GM19239 (cell line): ENCODE measurements at regions not wholly inside any gene's neighbourhood (a gene's known extent, or its start where the extent isn't known, plus 50 kb on each side); places are given as distances from the start of the nearest gene placed in this dataset.

ENCODE experiments used
- DNase-seq: peaks from one replicate; pipeline ENCODE4 v3.0.0; 2011; ENCODE audit warnings: low spot score; ENCODE audit not compliant: insufficient read length
- FAIRE-seq: peaks from 2 replicates; lab custom pipeline; 2011; peaks lifted over from hg19 to GRCh38; lab: Jason Lieb, UNC

DNA sequence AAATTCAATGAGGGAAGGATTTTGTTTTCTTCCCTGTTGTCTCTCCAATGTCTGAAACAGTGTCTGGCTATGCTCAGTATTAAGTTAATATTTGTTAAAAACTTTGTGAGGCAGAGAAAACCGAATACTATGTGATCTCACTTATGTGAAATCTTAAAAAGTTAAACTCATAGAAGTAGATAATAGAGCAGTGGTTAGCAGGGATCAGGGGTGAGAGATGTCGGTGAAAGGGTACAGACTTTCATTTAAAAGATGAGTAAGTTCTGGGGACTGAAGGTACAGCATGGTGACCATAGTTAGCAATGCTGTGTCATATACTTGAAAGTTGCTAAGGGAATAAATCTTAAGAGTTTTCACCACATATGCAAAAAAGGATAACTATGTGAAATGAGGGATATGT lies 244.6 kb downstream of the AASDHPPT start:
- DNase-seq, result no peak
- no peak for FAIRE-seq

GRCh38 chr11:106326087-106326486 lies 248.6 kb downstream of the AASDHPPT start:
- DNase-seq (no peak), FAIRE-seq (no peak)

DNA sequence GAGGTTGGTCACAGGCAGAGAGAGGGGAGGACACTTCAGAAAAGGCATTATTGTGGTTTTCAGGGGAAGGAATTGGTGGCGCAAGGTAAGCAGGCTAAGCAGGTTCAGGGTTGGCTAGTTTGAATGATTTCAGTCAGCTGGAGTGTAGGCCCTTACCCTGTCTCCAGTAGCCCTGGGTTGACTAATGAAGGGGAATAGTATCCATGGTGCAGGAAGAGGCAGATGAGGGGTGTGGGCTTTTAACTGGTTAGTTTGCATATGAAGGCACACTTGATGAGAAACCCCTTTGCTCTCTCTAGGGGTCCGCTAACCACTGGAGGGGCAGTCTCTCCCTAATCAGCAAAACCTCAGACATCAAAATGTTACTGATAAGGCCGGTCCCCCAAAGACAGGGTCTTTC lies 249.7 kb downstream of the AASDHPPT start:
- FAIRE-seq, result no peak
- no peak for DNase-seq

- DNase-seq, result no peak
- no peak for FAIRE-seq
Observed at GRCh38 chr11:106327637-106328036, 250.2 kb downstream of the AASDHPPT start.

DNA sequence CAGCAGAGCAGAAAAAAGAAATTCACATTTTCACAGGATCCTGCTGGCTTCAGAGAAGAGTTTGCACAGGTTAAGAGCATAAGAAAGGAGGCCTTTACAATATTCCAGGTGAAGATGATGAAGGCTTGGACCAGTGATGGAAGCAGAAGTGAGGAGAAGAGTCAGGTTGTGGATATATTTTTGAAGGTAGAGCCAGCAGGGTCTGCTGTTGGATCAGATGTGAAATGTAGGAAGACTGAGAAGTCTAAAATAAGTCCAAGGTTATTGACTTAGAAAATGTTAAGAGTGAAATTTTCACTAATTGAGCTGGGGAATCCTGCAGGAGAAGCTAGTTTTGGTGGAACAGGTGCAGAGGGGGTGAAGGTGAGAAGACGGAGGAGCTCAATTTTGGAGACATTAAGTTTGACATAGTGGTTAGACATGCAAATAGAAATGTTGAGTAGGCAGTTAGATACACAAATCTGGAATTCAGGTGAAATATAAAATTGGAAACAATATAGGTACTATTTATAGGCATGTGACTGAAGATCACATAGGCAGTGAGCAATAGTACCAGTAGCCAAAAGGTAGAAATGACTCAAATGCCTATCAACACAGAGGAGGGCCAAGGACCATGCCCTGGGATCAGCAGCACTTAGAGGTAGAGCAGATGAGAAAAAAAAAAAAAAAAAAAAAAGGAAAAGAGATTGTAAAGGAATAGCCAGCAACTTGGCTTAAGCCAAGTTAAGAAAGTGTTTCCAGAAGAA lies 252.0 kb downstream of the AASDHPPT start:
- FAIRE-seq (no peak), DNase-seq (no peak)

GRCh38 chr11:106331176-106331575 lies 253.7 kb downstream of the AASDHPPT start:
- DNase-seq (no peak), FAIRE-seq (no peak)

GRCh38 chr11:106333678-106334077 lies 256.2 kb downstream of the AASDHPPT start:
- FAIRE-seq (no peak), DNase-seq (no peak)

DNA sequence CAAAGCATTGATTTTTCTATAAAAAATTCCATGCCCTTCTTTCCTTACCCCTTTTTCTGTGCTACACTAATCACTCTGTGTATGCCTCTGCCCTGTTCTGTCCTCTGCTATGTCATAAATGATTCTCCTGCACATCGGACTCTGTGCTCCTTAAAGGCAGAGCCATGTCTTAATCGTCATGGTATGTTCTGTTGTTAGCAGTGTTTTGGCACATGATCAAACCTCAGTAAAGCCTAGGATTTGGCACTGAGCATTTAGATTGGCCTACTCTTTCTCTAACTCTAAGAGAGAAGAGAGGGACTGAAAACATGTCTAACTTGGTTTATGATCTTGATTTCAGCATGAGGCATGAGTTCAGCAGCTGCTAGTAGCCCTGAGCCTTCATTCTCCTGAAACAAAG lies 266.9 kb downstream of the AASDHPPT start:
- FAIRE-seq (no peak), DNase-seq (no peak)

GRCh38 chr11:106344966-106345365 lies 267.5 kb downstream of the AASDHPPT start:
- no peak for DNase-seq
- no peak for FAIRE-seq

DNA sequence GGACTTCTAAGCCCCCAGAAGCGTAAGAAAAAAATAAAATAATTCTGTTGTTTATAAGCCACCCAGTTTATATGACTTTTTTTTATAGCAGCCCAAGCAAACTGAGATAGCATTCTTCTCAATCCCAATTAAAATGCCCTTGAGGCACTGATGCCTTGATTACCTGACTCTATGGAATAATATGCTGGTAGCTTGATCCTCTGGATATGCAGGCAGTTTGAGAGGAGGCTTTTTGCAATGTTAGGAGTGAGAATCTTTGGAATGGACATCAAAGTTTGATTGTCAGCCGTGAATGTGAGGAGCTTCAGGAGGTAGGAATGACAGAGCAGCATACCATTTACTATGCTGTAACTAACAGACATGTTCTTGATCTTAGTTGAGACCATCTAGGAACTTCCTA lies 275.6 kb downstream of the AASDHPPT start:
- DNase-seq, result no peak
- FAIRE-seq, result no peak

GRCh38 chr11:106369224-106369623 lies 291.8 kb downstream of the AASDHPPT start:
- no peak for DNase-seq
- no peak for FAIRE-seq

DNA sequence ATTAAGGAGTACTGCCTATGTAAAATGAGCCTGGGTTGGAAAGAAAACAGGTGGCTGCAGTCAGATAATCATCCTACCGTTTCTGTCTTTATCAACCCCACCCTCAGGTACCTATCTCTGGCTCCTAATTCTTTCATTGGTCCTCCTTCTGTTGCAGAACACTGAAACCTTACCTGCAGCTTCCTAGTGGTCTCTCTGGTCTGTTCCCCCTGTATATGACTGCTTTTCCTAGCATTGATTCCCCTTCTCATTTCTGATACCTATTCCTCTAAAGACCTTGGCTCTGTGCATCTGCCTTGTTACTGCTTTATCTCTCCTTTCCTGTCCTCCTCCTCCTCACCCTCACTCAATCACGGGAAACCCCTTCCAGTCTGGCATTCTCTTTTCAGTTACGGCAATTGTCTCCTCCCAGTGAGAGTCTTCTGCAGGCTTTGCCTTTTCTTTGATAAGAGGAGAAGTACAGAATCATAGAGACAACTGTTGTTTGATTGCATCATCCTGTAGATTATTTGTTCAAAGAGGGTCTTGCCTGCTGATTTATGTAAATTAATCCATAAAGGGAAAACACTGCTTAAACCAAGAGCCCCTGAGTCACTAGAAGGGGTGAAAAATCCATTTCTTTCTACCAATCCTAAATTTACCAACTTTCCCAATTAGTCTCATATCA lies 301.2 kb downstream of the AASDHPPT start:
- DNase-seq, result no peak
- FAIRE-seq, result no peak

DNA sequence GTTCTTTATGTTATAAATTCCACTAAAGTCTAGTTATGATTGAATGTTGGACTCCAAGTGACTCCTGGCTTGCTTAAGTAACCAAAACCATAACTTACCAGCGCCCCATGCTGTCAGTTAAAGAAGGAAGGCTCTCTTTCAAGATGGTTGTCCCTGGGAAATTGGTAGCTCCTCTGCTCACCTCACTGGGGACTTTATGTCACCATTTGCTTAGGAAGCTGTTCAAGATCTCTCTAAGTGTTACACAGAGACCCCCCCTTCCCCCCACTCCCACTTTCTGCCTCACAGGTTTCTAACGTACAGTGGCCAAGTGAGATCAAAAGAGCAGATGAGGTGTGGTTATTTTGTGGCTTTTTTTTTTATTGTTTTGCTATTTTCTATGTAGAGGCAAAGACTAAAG lies 301.8 kb downstream of the AASDHPPT start:
- FAIRE-seq (no peak), DNase-seq (no peak)

GRCh38 chr11:106379712-106380111 lies 302.2 kb downstream of the AASDHPPT start:
- DNase-seq (no peak), FAIRE-seq (no peak)

DNA sequence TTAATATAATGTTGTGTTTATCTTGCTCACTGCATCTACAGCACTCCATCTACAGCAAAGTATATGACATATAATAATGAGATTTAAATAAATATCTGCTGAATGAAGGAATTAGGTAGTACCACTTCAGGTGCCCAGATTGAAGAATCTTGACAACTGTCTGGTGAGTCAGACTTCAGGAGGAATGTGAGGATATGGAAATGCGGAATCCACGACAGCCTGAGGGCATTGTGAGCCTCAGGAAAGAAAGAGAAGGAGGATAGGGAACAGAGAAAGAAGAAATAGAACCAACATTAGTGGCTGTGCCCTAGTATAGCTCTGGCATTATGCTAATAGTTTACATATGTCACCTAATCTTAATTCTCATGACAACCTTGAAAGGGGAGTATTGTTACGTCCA lies 304.4 kb downstream of the AASDHPPT start:
- FAIRE-seq, result no peak
- no peak for DNase-seq

GRCh38 chr11:106384429-106384828 lies 307.0 kb downstream of the AASDHPPT start:
- FAIRE-seq (no peak), DNase-seq (no peak)

DNA sequence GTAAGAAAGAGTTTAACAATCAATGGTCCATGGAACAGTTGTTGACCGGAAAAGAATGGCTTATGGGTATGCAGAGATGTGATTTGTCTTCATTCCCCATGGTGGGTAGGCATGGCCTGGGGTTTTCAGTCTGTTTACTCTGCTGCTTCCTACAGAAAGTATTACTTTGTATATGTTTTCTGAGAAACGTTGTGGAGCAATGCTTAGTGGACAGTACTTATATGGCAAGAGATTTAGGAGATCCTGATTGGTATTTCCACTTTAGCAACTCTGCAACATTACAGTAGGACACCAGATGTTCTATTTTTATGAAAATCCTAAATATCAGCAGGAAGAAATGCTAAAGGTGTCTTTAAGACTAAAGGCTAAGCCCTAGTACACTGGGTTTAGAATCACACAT lies 309.1 kb downstream of the AASDHPPT start:
- no peak for DNase-seq
- no peak for FAIRE-seq

DNA sequence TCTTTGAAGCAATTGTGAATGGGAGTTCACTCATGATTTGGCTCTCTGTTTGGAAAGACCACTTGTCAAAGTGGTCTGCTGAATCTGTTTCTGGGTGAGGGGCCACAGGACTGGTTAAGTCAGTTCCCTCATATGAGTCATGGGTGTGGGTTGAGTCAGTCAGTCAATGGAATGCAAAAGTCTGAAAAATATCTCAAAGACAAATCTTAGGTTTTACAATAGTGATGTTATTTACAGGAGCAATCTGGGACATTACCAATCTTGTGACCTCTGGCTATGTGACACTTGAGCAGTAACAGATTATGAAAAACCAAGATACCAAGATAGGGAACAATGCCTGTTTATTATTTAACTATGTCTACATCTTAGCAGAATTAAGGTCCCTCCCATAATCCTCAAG lies 311.6 kb downstream of the AASDHPPT start:
- DNase-seq (no peak), FAIRE-seq (no peak)

DNA sequence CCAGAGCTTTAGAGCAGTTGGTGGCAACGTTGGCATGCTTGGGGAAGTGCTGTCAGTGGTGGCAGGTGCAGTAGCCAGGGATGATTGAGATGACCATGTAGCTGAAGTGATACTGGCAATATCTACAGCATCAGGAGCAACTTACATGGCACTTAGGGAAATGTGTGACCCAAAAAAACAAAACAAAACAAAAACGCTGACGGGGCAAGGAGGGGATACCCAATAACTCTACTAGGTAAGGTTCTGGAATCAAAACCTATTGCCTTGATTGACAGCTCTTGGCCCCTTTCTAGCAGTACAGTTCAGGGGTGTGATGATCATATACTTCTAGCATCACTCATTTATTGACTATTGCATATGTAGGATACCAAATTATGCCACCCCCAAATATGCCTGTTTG lies 312.6 kb downstream of the AASDHPPT start:
- DNase-seq (no peak), FAIRE-seq (no peak)

- no peak for FAIRE-seq
- no peak for DNase-seq
Observed at GRCh38 chr11:106391771-106392420, 314.4 kb downstream of the AASDHPPT start.

DNA sequence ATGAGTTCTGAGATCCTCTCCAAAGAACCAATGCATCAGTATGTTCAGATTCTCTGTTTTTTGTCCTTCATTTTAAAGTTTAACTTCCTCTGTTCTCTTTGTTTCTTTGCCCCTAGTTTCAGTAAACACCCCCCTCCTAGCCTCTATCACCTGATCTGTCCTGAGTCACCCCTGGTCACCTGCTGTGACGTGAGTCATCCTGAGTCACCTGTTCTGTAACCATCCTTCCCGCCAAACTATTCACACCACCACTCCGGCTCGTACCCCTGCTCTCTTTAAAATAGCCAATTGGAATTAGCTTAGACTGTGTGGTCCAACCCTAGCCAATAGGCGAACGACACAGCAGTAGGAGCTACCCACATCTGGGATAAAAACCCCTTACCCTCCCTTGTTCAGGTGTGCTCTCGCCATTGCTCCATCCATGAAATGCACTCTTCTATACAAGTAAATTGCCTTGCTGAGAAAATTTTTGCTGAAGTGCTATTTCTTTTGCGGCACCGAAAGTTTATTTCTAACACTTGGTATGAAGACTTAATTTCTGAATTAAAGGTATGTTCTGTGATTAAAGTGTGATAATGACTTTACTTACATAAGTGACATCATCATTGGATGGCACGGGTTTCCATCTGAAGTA lies 318.4 kb downstream of the AASDHPPT start:
- no peak for FAIRE-seq
- DNase-seq, result no peak
